DOHH2 (cell line): ENCODE measurements at regions not wholly inside any gene's neighbourhood (a gene's known extent, or its start where the extent isn't known, plus 50 kb on each side); places are given as distances from the start of the nearest gene placed in this dataset.

Source experiments
- H3F3A ChIP-seq: fragments of 200-600 bp; sonication (generic), shearing (Covaris generic); 2 replicates; pipeline ENCODE4 v1.6.0; 2016; ENCODE audit warnings: antibody characterized with exemption, mild to moderate bottlenecking; ENCODE audit not compliant: control insufficient read depth, insufficient read depth
- H3K27ac ChIP-seq: fragments of 200-600 bp; sonication (generic); 2 replicates; pipeline ENCODE4 v1.5.1; 2014; ENCODE audit warnings: low read depth, mild to moderate bottlenecking, low read length, moderate library complexity
- H3K27me3 ChIP-seq: fragments of 200-600 bp; sonication (generic); 2 replicates; pipeline ENCODE4 v1.6.1; 2014; ENCODE audit warnings: mild to moderate bottlenecking, low read length, mixed read lengths; ENCODE audit not compliant: control insufficient read depth
- H3K36me3 ChIP-seq: fragments of 200-600 bp; sonication (generic); 2 replicates; pipeline ENCODE4 v1.6.1; 2014; ENCODE audit warnings: mild to moderate bottlenecking, low read length, moderate library complexity, mixed read lengths; ENCODE audit not compliant: control insufficient read depth
- H3K4me1 ChIP-seq: fragments of 200-600 bp; sonication (generic); 2 replicates; pipeline ENCODE4 v1.6.1; 2014; ENCODE audit warnings: mild to moderate bottlenecking, low read length, mixed read lengths; ENCODE audit not compliant: control insufficient read depth
- H3K4me2 ChIP-seq: fragments of 200-600 bp; sonication (generic); 2 replicates; pipeline ENCODE4 v1.6.0; 2014; ENCODE audit warnings: mild to moderate bottlenecking, low read length, moderate library complexity
- H3K4me3 ChIP-seq: fragments of 200-600 bp; sonication (generic); 2 replicates; pipeline ENCODE4 v1.5.1; 2014; ENCODE audit warnings: mild to moderate bottlenecking, low read length, mixed read lengths
- H3K79me2 ChIP-seq: fragments of 200-600 bp; sonication (generic); 2 replicates; pipeline ENCODE4 v1.6.1; 2014; ENCODE audit warnings: mild to moderate bottlenecking, low read length, mixed read lengths; ENCODE audit not compliant: control insufficient read depth
- H3K9me2 ChIP-seq: fragments of 200-600 bp; sonication (generic); replicated peaks from 2 replicates; pipeline ENCODE4 v1.6.1; 2014; ENCODE audit warnings: mild to moderate bottlenecking, low read length, mixed read lengths; ENCODE audit not compliant: control insufficient read depth
- H3K9me3 ChIP-seq: fragments of 200-600 bp; sonication (generic); 2 replicates; pipeline ENCODE4 v1.6.1; 2014; ENCODE audit warnings: antibody characterized with exemption, low read length, mixed read lengths; ENCODE audit not compliant: control insufficient read depth, insufficient read depth
- H4K20me1 ChIP-seq: fragments of 200-600 bp; sonication (generic); 2 replicates; pipeline ENCODE4 v1.6.0; 2014; ENCODE audit warnings: low read depth, mild to moderate bottlenecking, antibody characterized with exemption, low read length, moderate library complexity; ENCODE audit not compliant: control insufficient read depth, insufficient read depth
- CTCF ChIP-seq: fragments of 200-600 bp; sonication (generic); IDR thresholded peaks from one replicate; pipeline ENCODE4 v1.5.1; 2014; ENCODE audit warnings: antibody characterized with exemption, mild to moderate bottlenecking, low read depth, low read length; ENCODE audit not compliant: poor library complexity, severe bottlenecking
- EZH2phosphoT487 ChIP-seq: fragments of 200-600 bp; sonication (generic); IDR thresholded peaks from 2 replicates; pipeline ENCODE4 v1.6.1; 2017; ENCODE audit warnings: borderline replicate concordance, mild to moderate bottlenecking, antibody characterized with exemption, low read length, moderate library complexity, mixed read lengths

- Histone ChIP-seq H3K4me1 (no peaks in the 10 kb centered on the region), H3K36me3 (no peaks in the 10 kb centered on the region), H3K79me2 (no peaks in the 10 kb centered on the region), H3K4me2 (no peak overlapping the region), H3K27me3 (no peaks in the 10 kb centered on the region), H3K9me3 (no peaks in the 10 kb centered on the region), H3K27ac (no peak overlapping the region), H3K4me3 (no peak overlapping the region), H3F3A (no peaks in the 10 kb centered on the region), H3K9me2 (no peaks in the 10 kb centered on the region), H4K20me1 (no peaks in the 10 kb centered on the region)
- TF ChIP-seq EZH2phosphoT487 (no peak), CTCF (no peak)
Measured at GRCh38 chr1:58430421-58431275, 115.9 kb downstream of the OMA1 start.

- H3K4me1 ChIP-seq, result peaks cover 3% of the 10 kb centered on the region; the same call in 1 of the 2 replicates
- no peak overlapping the region for H3K4me3 ChIP-seq
- no peaks in the 10 kb centered on the region for H3K9me3 ChIP-seq
- H3K79me2 ChIP-seq, result no peaks in the 10 kb centered on the region
- no peaks in the 10 kb centered on the region for H3K27me3 ChIP-seq
- H3K9me2 ChIP-seq, result no peaks in the 10 kb centered on the region
- no peak overlapping the region for H3K27ac ChIP-seq
- no peak overlapping the region for H3K4me2 ChIP-seq
- TF ChIP-seq EZH2phosphoT487 (no peak), CTCF (no peak)
- H3F3A ChIP-seq, result no peaks in the 10 kb centered on the region
- H3K36me3 ChIP-seq, result no peaks in the 10 kb centered on the region
- H4K20me1 ChIP-seq, result no peaks in the 10 kb centered on the region
Measured at GRCh38 chr1:58426918-58427317, 119.6 kb downstream of the OMA1 start.

GRCh38 chr1:58422436-58422835, 124.1 kb downstream of the OMA1 start:
- H3F3A ChIP-seq, result no peaks in the 10 kb centered on the region
- no peak overlapping the region for H3K4me3 ChIP-seq
- H4K20me1 ChIP-seq, result no peaks in the 10 kb centered on the region
- H3K4me2 ChIP-seq, result no peak overlapping the region
- peaks cover 7% of the 10 kb centered on the region; the same call in 1 of the 2 replicates for H3K4me1 ChIP-seq
- no peak for TF ChIP-seq CTCF
- no peak for TF ChIP-seq EZH2phosphoT487
- H3K9me2 ChIP-seq, result no peaks in the 10 kb centered on the region
- H3K9me3 ChIP-seq, result no peaks in the 10 kb centered on the region
- H3K36me3 ChIP-seq, result no peaks in the 10 kb centered on the region
- H3K79me2 ChIP-seq, result no peaks in the 10 kb centered on the region
- H3K27ac ChIP-seq, result no peak overlapping the region
- no peaks in the 10 kb centered on the region for H3K27me3 ChIP-seq
